ENCODE measurements at regions not wholly inside any gene's neighbourhood (a gene's known extent, or its start where the extent isn't known, plus 50 kb on each side); places are given as distances from the start of the nearest gene placed in this dataset.

- no peak overlapping the region for H3K9ac ChIP-seq (ENCODE audit: low read depth, low read length)
- no peaks in the 10 kb centered on the region for H3K4me1 ChIP-seq (ENCODE audit: insufficient read depth, low read length)
- no peaks in the 10 kb centered on the region for H3K27me3 ChIP-seq (ENCODE audit: insufficient read depth, low read length)
- H3K36me3 ChIP-seq (ENCODE audit: insufficient read depth, low read depth, low read length): no peaks in the 10 kb centered on the region
- H3K9me3 ChIP-seq (ENCODE audit: insufficient read depth, low read depth, low read length): no peaks in the 10 kb centered on the region
- no peak overlapping the region for H3K27ac ChIP-seq (ENCODE audit: low read length)
- no peak overlapping the region for H3K4me3 ChIP-seq (ENCODE audit: low read length)
Observed at GRCh38 chrX:5399403-5399802, 829.3 kb downstream of the NLGN4X start.

- Histone ChIP-seq H3K27me3 (ENCODE audit: insufficient read depth, low read length) (no peaks in the 10 kb centered on the region), H3K9me3 (ENCODE audit: insufficient read depth, low read depth, low read length) (no peaks in the 10 kb centered on the region), H3K27ac (ENCODE audit: low read length) (no peak overlapping the region), H3K4me1 (ENCODE audit: insufficient read depth, low read length) (no peaks in the 10 kb centered on the region), H3K9ac (ENCODE audit: low read depth, low read length) (no peak overlapping the region), H3K4me3 (ENCODE audit: low read length) (no peak overlapping the region), H3K36me3 (ENCODE audit: insufficient read depth, low read depth, low read length) (no peaks in the 10 kb centered on the region)
Observed at GRCh38 chrX:5397409-5397808, 831.3 kb downstream of the NLGN4X start.

- no peak overlapping the region for H3K27ac ChIP-seq (ENCODE audit: low read length)
- H3K36me3 ChIP-seq (ENCODE audit: insufficient read depth, low read depth, low read length): no peaks in the 10 kb centered on the region
- no peak overlapping the region for H3K9ac ChIP-seq (ENCODE audit: low read depth, low read length)
- H3K27me3 ChIP-seq (ENCODE audit: insufficient read depth, low read length): no peaks in the 10 kb centered on the region
- no peaks in the 10 kb centered on the region for H3K4me1 ChIP-seq (ENCODE audit: insufficient read depth, low read length)
- H3K4me3 ChIP-seq (ENCODE audit: low read length): no peak overlapping the region
- no peaks in the 10 kb centered on the region for H3K9me3 ChIP-seq (ENCODE audit: insufficient read depth, low read depth, low read length)
Observed at GRCh38 chrX:5390376-5390775, 838.3 kb downstream of the NLGN4X start.

- Histone ChIP-seq H3K9me3 (ENCODE audit: insufficient read depth, low read depth, low read length) (no peaks in the 10 kb centered on the region), H3K9ac (ENCODE audit: low read depth, low read length) (no peak overlapping the region), H3K27me3 (ENCODE audit: insufficient read depth, low read length) (no peaks in the 10 kb centered on the region), H3K27ac (ENCODE audit: low read length) (no peak overlapping the region), H3K36me3 (ENCODE audit: insufficient read depth, low read depth, low read length) (no peaks in the 10 kb centered on the region), H3K4me1 (ENCODE audit: insufficient read depth, low read length) (no peaks in the 10 kb centered on the region), H3K4me3 (ENCODE audit: low read length) (no peak overlapping the region)
Observed at GRCh38 chrX:5388087-5388486, 840.6 kb downstream of the NLGN4X start.

GRCh38 chrX:5380426-5380825 is 848.2 kb downstream of the NLGN4X start:
- Histone ChIP-seq H3K27ac (ENCODE audit: low read length) (no peak overlapping the region), H3K9ac (ENCODE audit: low read depth, low read length) (no peak overlapping the region), H3K27me3 (ENCODE audit: insufficient read depth, low read length) (no peaks in the 10 kb centered on the region), H3K4me1 (ENCODE audit: insufficient read depth, low read length) (no peaks in the 10 kb centered on the region), H3K36me3 (ENCODE audit: insufficient read depth, low read depth, low read length) (no peaks in the 10 kb centered on the region), H3K9me3 (ENCODE audit: insufficient read depth, low read depth, low read length) (no peaks in the 10 kb centered on the region), H3K4me3 (ENCODE audit: low read length) (no peak overlapping the region)

GRCh38 chrX:5341902-5342301 is 886.8 kb downstream of the NLGN4X start:
- no peaks in the 10 kb centered on the region for H3K36me3 ChIP-seq (ENCODE audit: insufficient read depth, low read depth, low read length)
- H3K27ac ChIP-seq (ENCODE audit: low read length): no peak overlapping the region
- no peaks in the 10 kb centered on the region for H3K9me3 ChIP-seq (ENCODE audit: insufficient read depth, low read depth, low read length)
- no peak overlapping the region for H3K4me3 ChIP-seq (ENCODE audit: low read length)
- no peaks in the 10 kb centered on the region for H3K27me3 ChIP-seq (ENCODE audit: insufficient read depth, low read length)
- H3K4me1 ChIP-seq (ENCODE audit: insufficient read depth, low read length): no peaks in the 10 kb centered on the region
- no peak overlapping the region for H3K9ac ChIP-seq (ENCODE audit: low read depth, low read length)

GRCh38 chrX:5337160-5337559 is 891.5 kb downstream of the NLGN4X start:
- Histone ChIP-seq H3K9ac (ENCODE audit: low read depth, low read length) (no peak overlapping the region), H3K27me3 (ENCODE audit: insufficient read depth, low read length) (no peaks in the 10 kb centered on the region), H3K4me1 (ENCODE audit: insufficient read depth, low read length) (no peaks in the 10 kb centered on the region), H3K36me3 (ENCODE audit: insufficient read depth, low read depth, low read length) (no peaks in the 10 kb centered on the region), H3K9me3 (ENCODE audit: insufficient read depth, low read depth, low read length) (no peaks in the 10 kb centered on the region), H3K27ac (ENCODE audit: low read length) (no peak overlapping the region), H3K4me3 (ENCODE audit: low read length) (no peak overlapping the region)

GRCh38 chrX:5324546-5324945 is 904.1 kb downstream of the NLGN4X start:
- Histone ChIP-seq H3K4me3 (ENCODE audit: low read length) (no peak overlapping the region), H3K27me3 (ENCODE audit: insufficient read depth, low read length) (no peaks in the 10 kb centered on the region), H3K9me3 (ENCODE audit: insufficient read depth, low read depth, low read length) (no peaks in the 10 kb centered on the region), H3K27ac (ENCODE audit: low read length) (no peak overlapping the region), H3K4me1 (ENCODE audit: insufficient read depth, low read length) (no peaks in the 10 kb centered on the region), H3K36me3 (ENCODE audit: insufficient read depth, low read depth, low read length) (no peaks in the 10 kb centered on the region), H3K9ac (ENCODE audit: low read depth, low read length) (no peak overlapping the region)

- H3K36me3 ChIP-seq (ENCODE audit: insufficient read depth, low read depth, low read length): no peaks in the 10 kb centered on the region
- H3K9me3 ChIP-seq (ENCODE audit: insufficient read depth, low read depth, low read length): no peaks in the 10 kb centered on the region
- no peaks in the 10 kb centered on the region for H3K27me3 ChIP-seq (ENCODE audit: insufficient read depth, low read length)
- no peak overlapping the region for H3K27ac ChIP-seq (ENCODE audit: low read length)
- no peak overlapping the region for H3K4me3 ChIP-seq (ENCODE audit: low read length)
- H3K4me1 ChIP-seq (ENCODE audit: insufficient read depth, low read length): no peaks in the 10 kb centered on the region
- no peak overlapping the region for H3K9ac ChIP-seq (ENCODE audit: low read depth, low read length)
Observed at GRCh38 chrX:5314148-5314547, 914.5 kb downstream of the NLGN4X start.

- H3K4me1 ChIP-seq (ENCODE audit: insufficient read depth, low read length): no peaks in the 10 kb centered on the region
- no peaks in the 10 kb centered on the region for H3K9me3 ChIP-seq (ENCODE audit: insufficient read depth, low read depth, low read length)
- H3K4me3 ChIP-seq (ENCODE audit: low read length): no peak overlapping the region
- no peak overlapping the region for H3K9ac ChIP-seq (ENCODE audit: low read depth, low read length)
- H3K36me3 ChIP-seq (ENCODE audit: insufficient read depth, low read depth, low read length): no peaks in the 10 kb centered on the region
- H3K27ac ChIP-seq (ENCODE audit: low read length): no peak overlapping the region
- no peaks in the 10 kb centered on the region for H3K27me3 ChIP-seq (ENCODE audit: insufficient read depth, low read length)
Observed at GRCh38 chrX:5307416-5307815, 921.3 kb downstream of the NLGN4X start.

GRCh38 chrX:5306654-5307121 is 922.0 kb downstream of the NLGN4X start:
- Histone ChIP-seq H3K4me3 (ENCODE audit: low read length) (no peak overlapping the region), H3K36me3 (ENCODE audit: insufficient read depth, low read depth, low read length) (no peaks in the 10 kb centered on the region), H3K9ac (ENCODE audit: low read depth, low read length) (no peak overlapping the region), H3K9me3 (ENCODE audit: insufficient read depth, low read depth, low read length) (no peaks in the 10 kb centered on the region), H3K4me1 (ENCODE audit: insufficient read depth, low read length) (no peaks in the 10 kb centered on the region), H3K27ac (ENCODE audit: low read length) (no peak overlapping the region), H3K27me3 (ENCODE audit: insufficient read depth, low read length) (no peaks in the 10 kb centered on the region)

- Histone ChIP-seq H3K9me3 (ENCODE audit: insufficient read depth, low read depth, low read length) (no peaks in the 10 kb centered on the region), H3K27ac (ENCODE audit: low read length) (no peak overlapping the region), H3K36me3 (ENCODE audit: insufficient read depth, low read depth, low read length) (no peaks in the 10 kb centered on the region), H3K27me3 (ENCODE audit: insufficient read depth, low read length) (no peaks in the 10 kb centered on the region), H3K4me3 (ENCODE audit: low read length) (no peak overlapping the region), H3K4me1 (ENCODE audit: insufficient read depth, low read length) (no peaks in the 10 kb centered on the region), H3K9ac (ENCODE audit: low read depth, low read length) (no peak overlapping the region)
Observed at GRCh38 chrX:5305452-5305851, 923.2 kb downstream of the NLGN4X start.

GRCh38 chrX:5295004-5295403 is 933.7 kb downstream of the NLGN4X start:
- Histone ChIP-seq H3K4me3 (ENCODE audit: low read length) (no peak overlapping the region), H3K9ac (ENCODE audit: low read depth, low read length) (no peak overlapping the region), H3K27ac (ENCODE audit: low read length) (no peak overlapping the region), H3K27me3 (ENCODE audit: insufficient read depth, low read length) (no peaks in the 10 kb centered on the region), H3K36me3 (ENCODE audit: insufficient read depth, low read depth, low read length) (no peaks in the 10 kb centered on the region), H3K9me3 (ENCODE audit: insufficient read depth, low read depth, low read length) (no peaks in the 10 kb centered on the region), H3K4me1 (ENCODE audit: insufficient read depth, low read length) (no peaks in the 10 kb centered on the region)
